ENCODE measurements at regions not wholly inside any gene's neighbourhood (a gene's known extent, or its start where the extent isn't known, plus 50 kb on each side); places are given as distances from the start of the nearest gene placed in this dataset.

- Mint-ChIP-seq H3K36me3 (peaks cover 3% of the 10 kb centered on the region), H3K27ac (no peak overlapping the region), H3K9me3 (no peaks in the 10 kb centered on the region), H3K4me3 (no peak overlapping the region), H3K27me3 (ENCODE audit: low read depth) (peaks cover 3% of the 10 kb centered on the region), H3K4me1 (peaks cover 10% of the 10 kb centered on the region)
- TF ChIP-seq CTCF (IDR thresholded peaks at IDR 0.05; ENCODE audit: unreplicated experiment) = no peak
- DNase-seq (ENCODE audit: low spot score in 2 of 2, unreplicated experiment in 2 of 2) = no peak
Measured at GRCh38 chr22:26785932-26786331, 128.5 kb downstream of the MIAT start.

GRCh38 chr22:26786398-26786797, 129.0 kb downstream of the MIAT start:
- no peak for TF ChIP-seq CTCF (IDR thresholded peaks at IDR 0.05; ENCODE audit: unreplicated experiment)

GRCh38 chr22:26789951-26790350, 132.6 kb downstream of the MIAT start:
- no peaks in the 10 kb centered on the region for H3K27me3 Mint-ChIP-seq (ENCODE audit: low read depth)
- peaks cover 17% of the 10 kb centered on the region for H3K36me3 Mint-ChIP-seq
- H3K4me1 Mint-ChIP-seq = no peaks in the 10 kb centered on the region
- no peak for TF ChIP-seq CTCF (IDR thresholded peaks at IDR 0.05; ENCODE audit: unreplicated experiment)
- H3K4me3 Mint-ChIP-seq = no peak overlapping the region
- DNase-seq (ENCODE audit: low spot score in 2 of 2, unreplicated experiment in 2 of 2) = no peak
- no peaks in the 10 kb centered on the region for H3K9me3 Mint-ChIP-seq
- H3K27ac Mint-ChIP-seq = no peak overlapping the region

More at GRCh38 chr22:26786398-26786797, 129.0 kb downstream of the MIAT start:
- no peak for DNase-seq (ENCODE audit: low spot score in 2 of 2, unreplicated experiment in 2 of 2)
- Mint-ChIP-seq H3K27me3 (ENCODE audit: low read depth) (peaks cover 3% of the 10 kb centered on the region), H3K9me3 (no peaks in the 10 kb centered on the region), H3K4me1 (peaks cover 10% of the 10 kb centered on the region), H3K36me3 (peaks cover 6% of the 10 kb centered on the region), H3K27ac (no peak overlapping the region), H3K4me3 (no peak overlapping the region)

GRCh38 chr22:26792522-26792921, 135.1 kb downstream of the MIAT start:
- Mint-ChIP-seq H3K27me3 (ENCODE audit: low read depth) (no peaks in the 10 kb centered on the region), H3K4me1 (no peaks in the 10 kb centered on the region)

GRCh38 chr22:26796785-26797184, 139.4 kb downstream of the MIAT start:
- H3K4me1 Mint-ChIP-seq = peaks cover 11% of the 10 kb centered on the region
- TF ChIP-seq CTCF (IDR thresholded peaks at IDR 0.05; ENCODE audit: unreplicated experiment) = no peak
- peaks cover 7% of the 10 kb centered on the region for H3K36me3 Mint-ChIP-seq
- H3K27ac Mint-ChIP-seq = no peak overlapping the region
- no peaks in the 10 kb centered on the region for H3K27me3 Mint-ChIP-seq (ENCODE audit: low read depth)
- no peak overlapping the region for H3K4me3 Mint-ChIP-seq
- no peaks in the 10 kb centered on the region for H3K9me3 Mint-ChIP-seq
- DNase-seq (ENCODE audit: low spot score in 2 of 2, unreplicated experiment in 2 of 2) = no peak

More at GRCh38 chr22:26792522-26792921, 135.1 kb downstream of the MIAT start:
- H3K36me3 Mint-ChIP-seq = peaks cover 17% of the 10 kb centered on the region
- no peak for TF ChIP-seq CTCF (IDR thresholded peaks at IDR 0.05; ENCODE audit: unreplicated experiment)
- no peaks in the 10 kb centered on the region for H3K9me3 Mint-ChIP-seq
- no peak for DNase-seq (ENCODE audit: low spot score in 2 of 2, unreplicated experiment in 2 of 2)
- no peak overlapping the region for H3K27ac Mint-ChIP-seq
- H3K4me3 Mint-ChIP-seq = no peak overlapping the region

GRCh38 chr22:26797910-26798309, 140.5 kb downstream of the MIAT start:
- no peaks in the 10 kb centered on the region for H3K9me3 Mint-ChIP-seq
- peaks cover 7% of the 10 kb centered on the region for H3K27me3 Mint-ChIP-seq (ENCODE audit: low read depth)
- H3K27ac Mint-ChIP-seq = no peak overlapping the region
- H3K4me1 Mint-ChIP-seq = peaks cover 11% of the 10 kb centered on the region
- no peak overlapping the region for H3K4me3 Mint-ChIP-seq
- H3K36me3 Mint-ChIP-seq = peaks cover 5% of the 10 kb centered on the region
- DNase-seq (ENCODE audit: low spot score in 2 of 2, unreplicated experiment in 2 of 2) = no peak
- no peak for TF ChIP-seq CTCF (IDR thresholded peaks at IDR 0.05; ENCODE audit: unreplicated experiment)
